ENCODE measurements at regions not wholly inside any gene's neighbourhood (a gene's known extent, or its start where the extent isn't known, plus 50 kb on each side); places are given as distances from the start of the nearest gene placed in this dataset.

GRCh38 chr10:4538016-4538415 is 288.0 kb upstream of the AKR1E2 start:
- H3F3A ChIP-seq (ENCODE audit: insufficient read depth), result no peaks in the 10 kb centered on the region
- H3K36me3 ChIP-seq (ENCODE audit: low read length), result no peaks in the 10 kb centered on the region
- no peak overlapping the region for H2AFZ ChIP-seq (ENCODE audit: low read depth, low read length, severe bottlenecking)
- H3K79me2 ChIP-seq (ENCODE audit: insufficient read depth, low read length), result no peaks in the 10 kb centered on the region
- TF ChIP-seq CTCF (IDR thresholded peaks at IDR 0.05; ENCODE audit: insufficient read depth, low read length, poor library complexity, severe bottlenecking) (no peak), EZH2phosphoT487 (conservative IDR thresholded peaks at IDR 0.05; ENCODE audit: low read length) (no peak)
- H3K9me3 ChIP-seq (ENCODE audit: insufficient read depth, low read length), result no peaks in the 10 kb centered on the region
- H4K20me1 ChIP-seq (ENCODE audit: low read depth, low read length), result no peaks in the 10 kb centered on the region
- no peak overlapping the region for H3K9ac ChIP-seq (ENCODE audit: low read length)
- no peaks in the 10 kb centered on the region for H3K9me2 ChIP-seq (replicated peaks; ENCODE audit: insufficient read depth, low read length)
- H3K27ac ChIP-seq (ENCODE audit: low read depth, low read length), result no peak overlapping the region
- no peak overlapping the region for H3K4me2 ChIP-seq (ENCODE audit: low read depth, low read length, poor library complexity, severe bottlenecking)
- H3K27me3 ChIP-seq (ENCODE audit: low read length), result no peaks in the 10 kb centered on the region
- H3K4me3 ChIP-seq (ENCODE audit: insufficient read depth, low read length, poor library complexity, severe bottlenecking), result no peak overlapping the region

DNA sequence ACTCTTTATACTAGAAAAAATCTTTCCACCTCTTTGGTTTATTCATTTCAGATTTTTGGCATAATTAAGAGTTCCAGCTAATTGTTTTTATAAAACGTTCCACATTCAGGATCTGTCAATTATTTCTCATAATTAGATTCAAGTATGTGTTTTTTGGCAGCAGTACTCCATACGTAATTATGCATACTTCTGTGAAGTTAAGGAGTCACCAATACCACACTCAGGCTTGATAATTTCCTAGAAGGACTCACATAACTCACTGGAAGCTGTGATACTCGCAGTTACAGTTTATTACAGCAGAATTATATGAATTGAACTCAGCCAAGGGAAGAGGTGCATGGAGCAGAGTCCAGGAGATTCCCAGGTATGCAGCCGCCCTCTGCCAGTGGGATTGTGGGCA is 290.5 kb upstream of the AKR1E2 start:
- Histone ChIP-seq H3K27ac (ENCODE audit: low read depth, low read length) (no peak overlapping the region), H4K20me1 (ENCODE audit: low read depth, low read length) (no peaks in the 10 kb centered on the region), H3K9me2 (replicated peaks; ENCODE audit: insufficient read depth, low read length) (no peaks in the 10 kb centered on the region), H3K9me3 (ENCODE audit: insufficient read depth, low read length) (no peaks in the 10 kb centered on the region), H3K4me2 (ENCODE audit: low read depth, low read length, poor library complexity, severe bottlenecking) (no peak overlapping the region), H3K9ac (ENCODE audit: low read length) (no peak overlapping the region), H3K36me3 (ENCODE audit: low read length) (no peaks in the 10 kb centered on the region), H3F3A (ENCODE audit: insufficient read depth) (no peaks in the 10 kb centered on the region), H3K27me3 (ENCODE audit: low read length) (no peaks in the 10 kb centered on the region), H3K79me2 (ENCODE audit: insufficient read depth, low read length) (no peaks in the 10 kb centered on the region), H2AFZ (ENCODE audit: low read depth, low read length, severe bottlenecking) (no peak overlapping the region), H3K4me3 (ENCODE audit: insufficient read depth, low read length, poor library complexity, severe bottlenecking) (no peak overlapping the region)
- TF ChIP-seq CTCF (IDR thresholded peaks at IDR 0.05; ENCODE audit: insufficient read depth, low read length, poor library complexity, severe bottlenecking), result no peak
- TF ChIP-seq EZH2phosphoT487 (conservative IDR thresholded peaks at IDR 0.05; ENCODE audit: low read length), result no peak

DNA sequence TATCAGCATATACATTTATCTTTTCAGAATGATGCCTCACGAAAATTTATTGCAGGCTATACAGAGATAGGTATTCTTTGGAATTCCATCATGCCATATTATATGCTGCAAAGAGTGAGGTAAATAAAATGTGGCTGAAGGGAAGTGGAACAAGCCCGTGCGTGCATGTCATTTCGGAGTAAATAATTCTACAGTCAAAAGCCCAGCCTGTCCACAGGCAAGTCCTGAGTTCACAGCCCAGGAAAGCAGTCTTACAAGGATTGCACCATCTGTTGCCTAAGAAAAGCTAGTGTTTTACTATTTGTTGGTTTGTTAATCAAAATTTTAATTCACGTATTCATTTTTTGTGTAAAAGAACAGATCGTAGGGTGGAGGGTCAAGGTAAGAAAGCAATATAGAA is 292.4 kb upstream of the AKR1E2 start:
- Histone ChIP-seq H3K36me3 (ENCODE audit: low read length) (no peaks in the 10 kb centered on the region), H3K9me2 (replicated peaks; ENCODE audit: insufficient read depth, low read length) (no peaks in the 10 kb centered on the region), H3K4me2 (ENCODE audit: low read depth, low read length, poor library complexity, severe bottlenecking) (no peak overlapping the region), H3F3A (ENCODE audit: insufficient read depth) (no peaks in the 10 kb centered on the region), H4K20me1 (ENCODE audit: low read depth, low read length) (no peaks in the 10 kb centered on the region), H3K9ac (ENCODE audit: low read length) (no peak overlapping the region), H2AFZ (ENCODE audit: low read depth, low read length, severe bottlenecking) (no peak overlapping the region), H3K4me3 (ENCODE audit: insufficient read depth, low read length, poor library complexity, severe bottlenecking) (no peak overlapping the region), H3K27me3 (ENCODE audit: low read length) (no peaks in the 10 kb centered on the region), H3K27ac (ENCODE audit: low read depth, low read length) (no peak overlapping the region), H3K9me3 (ENCODE audit: insufficient read depth, low read length) (no peaks in the 10 kb centered on the region), H3K79me2 (ENCODE audit: insufficient read depth, low read length) (no peaks in the 10 kb centered on the region)
- no peak for TF ChIP-seq CTCF (IDR thresholded peaks at IDR 0.05; ENCODE audit: insufficient read depth, low read length, poor library complexity, severe bottlenecking)
- TF ChIP-seq EZH2phosphoT487 (conservative IDR thresholded peaks at IDR 0.05; ENCODE audit: low read length), result no peak

GRCh38 chr10:4532976-4533375 is 293.0 kb upstream of the AKR1E2 start:
- Histone ChIP-seq H2AFZ (ENCODE audit: low read depth, low read length, severe bottlenecking) (no peak overlapping the region), H3K36me3 (ENCODE audit: low read length) (no peaks in the 10 kb centered on the region), H3K9me3 (ENCODE audit: insufficient read depth, low read length) (no peaks in the 10 kb centered on the region), H3F3A (ENCODE audit: insufficient read depth) (no peaks in the 10 kb centered on the region), H3K27me3 (ENCODE audit: low read length) (no peaks in the 10 kb centered on the region), H3K4me2 (ENCODE audit: low read depth, low read length, poor library complexity, severe bottlenecking) (no peak overlapping the region), H3K27ac (ENCODE audit: low read depth, low read length) (no peak overlapping the region), H3K9ac (ENCODE audit: low read length) (no peak overlapping the region), H4K20me1 (ENCODE audit: low read depth, low read length) (no peaks in the 10 kb centered on the region), H3K4me3 (ENCODE audit: insufficient read depth, low read length, poor library complexity, severe bottlenecking) (no peak overlapping the region), H3K79me2 (ENCODE audit: insufficient read depth, low read length) (no peaks in the 10 kb centered on the region), H3K9me2 (replicated peaks; ENCODE audit: insufficient read depth, low read length) (no peaks in the 10 kb centered on the region)
- TF ChIP-seq EZH2phosphoT487 (conservative IDR thresholded peaks at IDR 0.05; ENCODE audit: low read length), result no peak
- no peak for TF ChIP-seq CTCF (IDR thresholded peaks at IDR 0.05; ENCODE audit: insufficient read depth, low read length, poor library complexity, severe bottlenecking)
